ENCODE measurements at regions not wholly inside any gene's neighbourhood (a gene's known extent, or its start where the extent isn't known, plus 50 kb on each side); places are given as distances from the start of the nearest gene placed in this dataset.
"Not testable (repeated sequence)": the region's sequence is repeated elsewhere in the genome, so short reads cannot be mapped to it uniquely, and the experiment has no call there.

DNA sequence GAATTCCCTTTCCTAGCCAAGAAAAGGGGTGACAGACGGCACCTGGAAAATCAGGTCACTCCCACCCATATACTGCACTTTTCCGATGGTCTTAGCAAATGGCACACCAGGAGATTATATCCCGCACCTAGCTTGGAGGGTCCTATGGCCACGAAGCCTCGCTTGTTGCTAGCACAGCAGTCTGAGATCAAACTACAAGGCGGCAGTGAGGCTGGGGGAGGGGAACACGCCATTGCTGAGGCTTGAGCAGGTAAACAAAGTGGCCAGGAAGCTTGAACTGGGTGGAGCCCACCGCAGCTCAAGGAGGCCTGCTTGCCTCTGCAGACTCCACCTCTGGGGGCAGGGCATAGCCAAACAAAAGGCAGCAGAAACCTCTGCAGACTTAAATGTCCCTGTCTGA is 190.8 kb downstream of the NFKBIZ start:
- not testable (repeated sequence) for H3K27me3 Mint-ChIP-seq (ENCODE audit: low read depth); H3K27ac Mint-ChIP-seq; H3K36me3 Mint-ChIP-seq (ENCODE audit: low read depth); H3K4me1 Mint-ChIP-seq (ENCODE audit: low read depth); H3K4me3 Mint-ChIP-seq; DNase-seq (ENCODE audit: low spot score)
- peaks cover 26% of the 10 kb centered on the region for H3K9me3 Mint-ChIP-seq

DNA sequence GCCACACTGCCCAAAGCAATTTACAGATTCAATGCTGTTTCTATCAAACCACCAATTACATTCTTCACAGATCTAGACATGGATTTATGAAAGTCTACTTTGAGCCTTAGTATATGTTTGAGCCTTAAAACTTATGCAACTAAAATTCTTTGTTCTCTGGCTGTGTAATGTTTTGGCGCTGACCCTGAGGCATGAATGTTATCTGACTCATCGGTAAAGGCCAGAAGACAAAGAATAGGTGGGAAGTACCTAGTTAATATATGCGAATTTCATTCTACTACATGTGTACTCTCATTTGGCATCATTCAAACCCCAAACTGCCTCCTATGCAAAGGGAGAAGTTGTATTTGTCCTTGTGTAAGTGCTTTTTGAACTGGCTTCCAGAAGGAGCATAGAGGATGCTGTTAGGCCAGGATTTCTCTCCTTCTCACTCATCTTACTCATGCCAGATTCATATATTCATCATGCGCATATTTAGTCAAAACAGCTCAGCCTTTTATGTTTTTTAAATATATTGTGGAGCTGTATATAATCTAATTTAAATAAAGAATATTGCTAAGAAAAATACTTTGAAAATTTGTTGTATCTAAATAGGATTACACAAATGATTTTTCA is 204.2 kb downstream of the NFKBIZ start:
- H3K4me3 Mint-ChIP-seq = no peak overlapping the region
- no peaks in the 10 kb centered on the region for H3K27me3 Mint-ChIP-seq (ENCODE audit: low read depth)
- H3K4me1 Mint-ChIP-seq (ENCODE audit: low read depth) = peaks cover 15% of the 10 kb centered on the region
- H3K27ac Mint-ChIP-seq = no peak overlapping the region
- peaks cover 32% of the 10 kb centered on the region for H3K9me3 Mint-ChIP-seq
- no peak for DNase-seq (ENCODE audit: low spot score)
- peaks cover 20% of the 10 kb centered on the region for H3K36me3 Mint-ChIP-seq (ENCODE audit: low read depth)

DNA sequence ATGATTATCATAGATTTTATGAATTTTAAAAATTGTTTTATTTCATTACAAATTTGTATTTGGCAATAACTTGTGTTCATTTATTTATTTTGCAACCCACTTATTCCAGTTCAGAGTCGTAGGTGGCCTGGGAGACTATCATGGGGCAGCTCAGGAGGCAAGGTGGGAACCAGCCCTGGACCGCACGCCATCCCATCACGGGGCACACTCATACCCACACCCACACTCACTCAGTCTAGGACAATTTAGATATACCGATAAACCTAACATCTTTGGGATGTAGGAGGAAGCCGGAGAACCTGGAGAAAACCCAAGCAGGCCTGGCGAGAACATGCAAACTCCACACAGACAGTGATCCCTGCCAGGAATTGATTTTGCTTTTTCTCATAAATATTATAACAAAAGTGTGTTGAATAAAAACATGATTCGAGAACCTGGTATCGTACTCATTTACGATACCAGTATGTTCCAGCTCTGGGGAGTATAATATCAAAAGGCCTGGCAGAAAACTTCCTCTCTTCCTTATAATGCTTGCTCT is 205.3 kb downstream of the NFKBIZ start:
- Mint-ChIP-seq H3K27me3 (ENCODE audit: low read depth) (no peaks in the 10 kb centered on the region), H3K9me3 (peaks cover 20% of the 10 kb centered on the region), H3K4me1 (ENCODE audit: low read depth) (peaks cover 26% of the 10 kb centered on the region), H3K27ac (no peak overlapping the region), H3K4me3 (no peak overlapping the region), H3K36me3 (ENCODE audit: low read depth) (peaks cover 27% of the 10 kb centered on the region)
- no peak for DNase-seq (ENCODE audit: low spot score)

DNA sequence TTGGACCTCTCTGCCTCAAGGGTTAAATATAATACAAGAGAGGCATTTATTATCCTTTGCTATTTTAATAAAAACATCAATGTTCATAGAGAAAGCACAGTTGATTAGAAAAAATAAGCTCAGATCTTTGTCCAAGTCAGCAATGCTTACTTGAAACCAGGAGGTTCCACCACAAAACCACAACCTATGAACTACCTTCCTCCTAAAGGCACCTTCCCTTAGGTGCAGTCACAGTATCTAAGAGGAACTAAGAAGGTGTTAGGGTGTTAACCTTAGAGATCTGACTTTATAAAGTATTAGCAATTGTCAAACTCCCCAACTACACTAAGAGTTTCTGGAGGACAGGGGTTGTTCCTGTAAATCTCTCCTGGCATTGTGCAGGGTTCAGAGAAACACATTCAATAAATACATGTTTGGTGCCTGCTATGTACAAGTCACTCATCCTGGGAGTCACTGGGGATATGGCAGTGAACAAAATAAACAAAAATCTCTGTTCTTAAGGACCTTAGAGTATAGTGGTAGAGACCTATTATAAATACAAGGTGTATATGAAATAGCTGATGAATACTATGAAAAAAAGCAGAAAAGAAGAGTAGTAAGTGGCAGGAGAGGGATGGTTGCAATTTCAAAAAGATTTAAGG is 208.6 kb downstream of the NFKBIZ start:
- no peak for DNase-seq (ENCODE audit: low spot score)
- peaks cover 27% of the 10 kb centered on the region for H3K4me1 Mint-ChIP-seq (ENCODE audit: low read depth)
- H3K27ac Mint-ChIP-seq = peak overlapping the region; percentile 49
- H3K4me3 Mint-ChIP-seq = peak overlapping the region; percentile 19
- H3K27me3 Mint-ChIP-seq (ENCODE audit: low read depth) = no peaks in the 10 kb centered on the region
- H3K9me3 Mint-ChIP-seq = no peaks in the 10 kb centered on the region
- peaks cover 14% of the 10 kb centered on the region for H3K36me3 Mint-ChIP-seq (ENCODE audit: low read depth)

DNA sequence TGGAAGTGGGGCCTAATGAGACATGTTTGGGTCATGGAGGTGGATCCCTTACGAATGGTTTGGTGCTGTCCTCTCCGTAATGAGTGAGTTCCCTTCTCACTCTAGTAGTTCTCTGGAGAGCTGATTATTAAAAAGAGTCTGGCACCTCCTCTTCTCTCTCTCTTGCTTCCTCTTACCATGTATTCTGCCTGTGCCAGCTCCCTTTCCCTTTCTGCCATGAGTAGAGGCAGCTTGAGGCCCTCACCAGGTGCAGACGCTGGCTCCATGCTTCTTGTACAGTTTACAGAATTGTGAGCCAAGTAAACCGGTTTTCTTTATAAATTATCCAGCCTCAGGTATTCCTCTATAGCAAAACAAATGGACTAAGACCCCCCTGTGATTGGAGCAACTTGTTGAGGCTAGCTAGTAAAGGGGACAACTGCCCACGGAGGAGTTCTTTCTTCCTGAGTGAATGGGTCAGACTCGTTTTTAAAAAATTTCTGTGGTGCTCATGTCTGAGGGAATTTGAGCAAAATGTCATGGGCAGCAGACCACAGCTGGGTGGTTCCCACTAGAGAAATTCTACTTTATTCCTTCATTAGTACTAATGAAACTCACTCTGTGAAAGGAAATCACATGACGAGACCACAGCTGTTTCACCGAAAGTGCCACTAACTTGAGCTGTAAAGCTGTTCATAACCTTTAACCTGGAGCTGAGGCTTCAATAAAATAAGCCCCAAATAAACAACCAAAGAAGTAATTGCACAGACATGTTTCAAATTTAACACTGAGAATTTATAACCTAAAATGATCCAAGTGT is 210.0 kb downstream of the NFKBIZ start:
- peak overlapping the region; percentile 58 for H3K27ac Mint-ChIP-seq
- no peaks in the 10 kb centered on the region for H3K27me3 Mint-ChIP-seq (ENCODE audit: low read depth)
- no peak overlapping the region for H3K4me3 Mint-ChIP-seq
- peaks cover 14% of the 10 kb centered on the region for H3K36me3 Mint-ChIP-seq (ENCODE audit: low read depth)
- DNase-seq (ENCODE audit: low spot score) = no peak
- peaks cover 29% of the 10 kb centered on the region for H3K4me1 Mint-ChIP-seq (ENCODE audit: low read depth)
- no peaks in the 10 kb centered on the region for H3K9me3 Mint-ChIP-seq

DNA sequence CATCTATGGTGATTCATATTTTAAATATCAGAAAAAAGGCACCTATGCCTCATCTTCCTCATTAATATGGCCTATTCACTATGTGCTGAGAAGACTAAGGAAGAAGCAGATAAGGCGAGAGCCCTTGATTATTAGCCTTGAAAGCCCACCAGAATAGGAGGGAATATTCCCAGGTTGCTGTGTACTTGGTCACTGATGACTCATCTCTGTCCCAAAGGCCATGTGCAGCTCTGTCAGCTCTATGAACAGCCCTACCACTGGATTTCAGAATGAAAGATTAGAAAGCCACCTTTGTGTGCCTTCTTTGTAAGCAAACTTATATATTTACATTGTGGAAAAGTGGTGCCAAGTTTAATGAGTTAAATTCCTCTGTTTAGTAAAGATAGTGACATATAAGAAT is 211.5 kb downstream of the NFKBIZ start:
- Mint-ChIP-seq H3K4me3 (no peak overlapping the region), H3K9me3 (no peaks in the 10 kb centered on the region), H3K4me1 (ENCODE audit: low read depth) (peaks cover 29% of the 10 kb centered on the region), H3K27ac (no peak overlapping the region), H3K27me3 (ENCODE audit: low read depth) (no peaks in the 10 kb centered on the region), H3K36me3 (ENCODE audit: low read depth) (peaks cover 14% of the 10 kb centered on the region)
- no peak for DNase-seq (ENCODE audit: low spot score)

DNA sequence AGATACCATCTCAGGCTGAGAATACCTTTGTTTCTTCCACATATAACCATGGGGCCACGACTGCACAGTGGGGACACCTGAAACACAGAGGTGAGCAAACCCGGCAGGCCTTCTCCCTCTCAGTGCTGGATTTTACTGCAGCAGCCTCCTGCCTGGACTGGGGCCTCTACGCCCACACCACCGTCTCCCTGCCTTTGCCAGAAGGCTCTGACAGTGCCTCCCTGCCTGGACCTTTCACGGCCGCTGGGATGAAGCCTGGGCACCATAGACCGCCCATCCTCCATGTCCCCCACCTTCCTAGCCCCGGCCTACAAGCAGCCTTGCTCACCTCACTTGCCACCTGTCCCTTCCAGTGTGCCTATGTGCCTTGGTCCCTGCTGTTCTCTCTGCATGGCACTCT is 214.3 kb downstream of the NFKBIZ start:
- peaks cover 7% of the 10 kb centered on the region for H3K36me3 Mint-ChIP-seq (ENCODE audit: low read depth)
- H3K27me3 Mint-ChIP-seq (ENCODE audit: low read depth) = no peaks in the 10 kb centered on the region
- no peaks in the 10 kb centered on the region for H3K9me3 Mint-ChIP-seq
- no peak overlapping the region for H3K4me3 Mint-ChIP-seq
- no peak for DNase-seq (ENCODE audit: low spot score)
- H3K4me1 Mint-ChIP-seq (ENCODE audit: low read depth) = peaks cover 13% of the 10 kb centered on the region
- H3K27ac Mint-ChIP-seq = no peak overlapping the region

DNA sequence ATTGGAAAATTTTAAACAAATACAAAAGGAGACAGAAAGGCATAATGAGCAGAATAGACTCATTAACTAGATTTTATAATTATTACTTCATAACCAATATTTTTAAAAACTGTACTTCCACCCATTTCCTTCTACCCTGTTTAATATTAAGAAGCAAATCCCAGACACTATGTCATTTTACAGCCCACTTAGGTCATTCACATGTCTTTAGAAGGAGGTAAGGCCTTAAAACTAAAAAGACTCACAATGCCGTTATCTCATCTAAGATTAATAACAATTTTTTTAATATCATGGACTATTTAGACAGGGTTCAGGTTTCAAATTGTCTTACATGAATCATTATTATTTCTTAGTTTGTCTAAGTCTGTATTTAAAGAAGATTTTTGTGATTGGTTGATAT is 217.2 kb downstream of the NFKBIZ start:
- H3K9me3 Mint-ChIP-seq = peaks cover 12% of the 10 kb centered on the region
- H3K27me3 Mint-ChIP-seq (ENCODE audit: low read depth) = no peaks in the 10 kb centered on the region
- DNase-seq (ENCODE audit: low spot score) = no peak
- no peak overlapping the region for H3K27ac Mint-ChIP-seq
- H3K4me3 Mint-ChIP-seq = no peak overlapping the region
- H3K4me1 Mint-ChIP-seq (ENCODE audit: low read depth) = peaks cover 4% of the 10 kb centered on the region
- H3K36me3 Mint-ChIP-seq (ENCODE audit: low read depth) = peaks cover 6% of the 10 kb centered on the region

DNA sequence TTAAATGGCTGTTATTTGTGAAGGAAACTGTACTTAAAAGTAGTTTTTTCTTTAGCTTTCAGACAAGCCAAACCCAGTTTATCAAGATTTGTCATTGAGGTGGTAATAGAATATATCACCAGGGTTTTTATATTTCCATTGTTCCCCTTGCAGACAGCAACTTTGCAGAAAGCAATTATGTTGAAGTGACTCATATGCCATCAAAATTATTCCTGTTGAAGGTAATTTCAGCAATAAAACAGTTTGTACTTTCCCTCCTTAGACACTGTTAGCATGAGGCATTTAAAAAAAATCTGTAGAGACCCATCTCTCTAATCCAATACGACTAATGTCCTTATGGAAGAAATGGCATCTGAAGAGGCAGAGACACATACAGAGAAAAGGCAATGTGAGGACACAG is 219.0 kb downstream of the NFKBIZ start:
- no peak for DNase-seq (ENCODE audit: low spot score)
- no peaks in the 10 kb centered on the region for H3K27me3 Mint-ChIP-seq (ENCODE audit: low read depth)
- no peak overlapping the region for H3K27ac Mint-ChIP-seq
- H3K4me3 Mint-ChIP-seq = no peak overlapping the region
- peaks cover 12% of the 10 kb centered on the region for H3K9me3 Mint-ChIP-seq
- peaks cover 6% of the 10 kb centered on the region for H3K36me3 Mint-ChIP-seq (ENCODE audit: low read depth)
- H3K4me1 Mint-ChIP-seq (ENCODE audit: low read depth) = peaks cover 4% of the 10 kb centered on the region

DNA sequence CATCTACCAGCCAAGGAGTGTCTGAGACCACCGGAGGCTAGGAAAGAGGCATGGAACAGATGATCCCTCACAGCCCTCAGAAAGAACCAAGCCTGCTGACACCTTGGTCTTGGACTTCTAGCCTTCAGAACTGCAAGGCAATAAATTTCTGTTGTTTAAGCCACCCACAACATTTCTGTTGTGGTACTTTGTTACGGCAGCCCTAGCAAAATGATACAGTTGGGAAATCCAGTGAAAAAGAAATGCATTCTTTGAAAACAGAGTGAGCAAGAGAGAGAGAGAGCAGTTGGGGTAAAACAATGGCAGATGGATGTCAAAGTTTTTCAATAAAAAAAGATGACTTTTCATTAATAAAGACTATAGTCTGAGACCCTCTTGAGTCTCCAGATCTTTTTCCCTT is 219.4 kb downstream of the NFKBIZ start:
- Mint-ChIP-seq H3K36me3 (ENCODE audit: low read depth) (peaks cover 6% of the 10 kb centered on the region), H3K27me3 (ENCODE audit: low read depth) (no peaks in the 10 kb centered on the region), H3K9me3 (peaks cover 12% of the 10 kb centered on the region), H3K4me1 (ENCODE audit: low read depth) (peaks cover 4% of the 10 kb centered on the region), H3K27ac (no peak overlapping the region), H3K4me3 (no peak overlapping the region)
- no peak for DNase-seq (ENCODE audit: low spot score)

DNA sequence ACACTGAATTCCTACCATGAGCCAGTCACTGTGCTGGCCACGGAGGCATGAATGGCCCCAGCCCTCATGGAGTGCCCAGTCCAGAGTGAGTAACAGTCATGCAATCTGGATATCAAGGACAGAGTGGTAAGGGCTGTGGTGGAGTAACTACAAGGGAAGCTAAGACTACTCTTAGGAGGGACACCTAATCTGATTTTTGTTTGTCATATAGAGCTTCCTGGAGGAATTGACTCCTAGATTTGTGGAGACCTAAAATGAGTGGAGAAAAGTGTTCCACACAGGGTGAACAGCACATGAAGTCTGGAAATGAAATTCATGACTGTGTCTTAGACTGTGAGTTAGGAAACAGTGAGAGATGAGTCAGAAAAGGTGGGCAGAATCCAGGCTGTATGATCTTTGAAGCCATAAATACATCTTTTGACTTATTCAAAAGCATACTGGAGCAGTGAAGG is 219.9 kb downstream of the NFKBIZ start:
- H3K9me3 Mint-ChIP-seq = peaks cover 12% of the 10 kb centered on the region
- H3K27ac Mint-ChIP-seq = no peak overlapping the region
- DNase-seq (ENCODE audit: low spot score) = no peak
- H3K36me3 Mint-ChIP-seq (ENCODE audit: low read depth) = peaks cover 6% of the 10 kb centered on the region
- H3K4me1 Mint-ChIP-seq (ENCODE audit: low read depth) = peaks cover 2% of the 10 kb centered on the region
- H3K4me3 Mint-ChIP-seq = no peak overlapping the region
- H3K27me3 Mint-ChIP-seq (ENCODE audit: low read depth) = no peaks in the 10 kb centered on the region

DNA sequence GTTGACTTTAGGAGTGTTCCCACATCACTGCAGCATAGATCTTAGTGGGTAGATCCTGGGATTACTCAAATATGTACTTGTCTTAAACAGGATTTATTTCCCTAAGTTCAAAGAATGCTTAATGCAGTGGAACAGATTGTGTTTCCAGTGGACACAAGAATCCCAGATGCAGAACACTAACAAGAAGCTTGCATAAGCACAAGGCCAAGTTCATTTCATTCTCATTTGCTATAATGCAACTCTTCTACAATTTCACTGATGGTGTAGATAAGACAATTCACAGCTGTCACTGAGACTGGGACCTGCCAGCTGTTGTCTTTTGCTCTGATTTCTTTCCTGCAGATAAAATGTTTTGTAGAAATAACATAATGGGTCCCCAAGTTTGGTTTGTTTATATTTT is 225.6 kb downstream of the NFKBIZ start:
- Mint-ChIP-seq H3K27ac (no peak overlapping the region), H3K27me3 (ENCODE audit: low read depth) (no peaks in the 10 kb centered on the region), H3K36me3 (ENCODE audit: low read depth) (peaks cover 23% of the 10 kb centered on the region), H3K4me1 (ENCODE audit: low read depth) (peaks cover 24% of the 10 kb centered on the region), H3K9me3 (peaks cover 33% of the 10 kb centered on the region), H3K4me3 (no peak overlapping the region)
- DNase-seq (ENCODE audit: low spot score) = no peak

DNA sequence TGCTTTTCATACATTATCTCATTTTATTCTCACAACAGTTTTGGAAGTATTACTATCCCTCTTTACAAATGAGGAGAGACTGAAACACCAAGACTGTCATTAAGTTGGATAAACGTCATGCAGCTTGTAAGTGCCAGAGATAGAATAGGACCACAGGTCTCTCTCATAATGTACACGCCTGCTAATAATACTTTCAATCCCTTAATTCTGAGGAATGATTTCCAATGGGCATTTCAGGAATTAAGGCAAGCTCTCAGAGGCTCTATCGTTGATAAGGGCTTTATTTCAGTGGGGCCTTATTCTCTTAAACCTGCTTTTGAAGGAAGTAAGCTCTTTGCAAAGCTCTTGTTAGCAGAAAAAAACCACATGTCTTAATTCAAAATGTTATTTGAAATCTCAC is 229.1 kb downstream of the NFKBIZ start:
- H3K9me3 Mint-ChIP-seq = peaks cover 40% of the 10 kb centered on the region
- no peak for DNase-seq (ENCODE audit: low spot score)
- H3K27me3 Mint-ChIP-seq (ENCODE audit: low read depth) = no peaks in the 10 kb centered on the region
- H3K36me3 Mint-ChIP-seq (ENCODE audit: low read depth) = peaks cover 29% of the 10 kb centered on the region
- H3K4me1 Mint-ChIP-seq (ENCODE audit: low read depth) = peaks cover 38% of the 10 kb centered on the region
- peak overlapping the region; percentile 93 for H3K27ac Mint-ChIP-seq
- peak overlapping the region; percentile 55 for H3K4me3 Mint-ChIP-seq
